CD4-positive, alpha-beta T cell treated with Interleukin-2 at 100 ng/mL for 4 hours (primary cell): ENCODE measurements at regions not wholly inside any gene's neighbourhood (a gene's known extent, or its start where the extent isn't known, plus 50 kb on each side); places are given as distances from the start of the nearest gene placed in this dataset.

Experiments used
- DNase-seq: peaks from one replicate; pipeline ENCODE4 v3.0.0-alpha.2; 2020; ENCODE audit warnings: low spot score

- DNase-seq = no peak
Observed at GRCh38 chr16:59707436-59708226, 973.5 kb upstream of the GOT2 start.

GRCh38 chr16:59701963-59702930 is 968.1 kb upstream of the GOT2 start:
- DNase-seq = no peak

- DNase-seq = no peak
Observed at GRCh38 chr16:59699786-59700185, 965.7 kb upstream of the GOT2 start.

- no peak for DNase-seq
Observed at GRCh38 chr16:59698346-59699020, 964.4 kb upstream of the GOT2 start.

- no peak for DNase-seq
Observed at GRCh38 chr16:59697761-59698160, 963.6 kb upstream of the GOT2 start.

- no peak for DNase-seq
Observed at GRCh38 chr16:59697236-59697635, 963.1 kb upstream of the GOT2 start.

- no peak for DNase-seq
Observed at GRCh38 chr16:59696495-59696894, 962.4 kb upstream of the GOT2 start.

GRCh38 chr16:59690216-59690615 is 956.1 kb upstream of the GOT2 start:
- no peak for DNase-seq

- no peak for DNase-seq
Observed at GRCh38 chr16:59688006-59688405, 953.9 kb upstream of the GOT2 start.

- no peak for DNase-seq
Observed at GRCh38 chr16:59686405-59686804, 952.3 kb upstream of the GOT2 start.

- no peak for DNase-seq
Observed at GRCh38 chr16:59684911-59685310, 950.8 kb upstream of the GOT2 start.

- no peak for DNase-seq
Observed at GRCh38 chr16:59683709-59684108, 949.6 kb upstream of the GOT2 start.

GRCh38 chr16:59665618-59666220 is 931.6 kb upstream of the GOT2 start:
- no peak for DNase-seq

- DNase-seq = no peak
Observed at GRCh38 chr16:59658572-59658971, 924.5 kb upstream of the GOT2 start.

GRCh38 chr16:59655031-59655430 is 920.9 kb upstream of the GOT2 start:
- no peak for DNase-seq

- no peak for DNase-seq
Observed at GRCh38 chr16:59654455-59654854, 920.3 kb upstream of the GOT2 start.

- no peak for DNase-seq
Observed at GRCh38 chr16:59651662-59652061, 917.5 kb upstream of the GOT2 start.

- DNase-seq = no peak
Observed at GRCh38 chr16:59645194-59645593, 911.1 kb upstream of the GOT2 start.

- DNase-seq = no peak
Observed at GRCh38 chr16:59635674-59636073, 901.6 kb upstream of the GOT2 start.

- no peak for DNase-seq
Observed at GRCh38 chr16:59634951-59635350, 900.8 kb upstream of the GOT2 start.

GRCh38 chr16:59634004-59634579 is 900.0 kb upstream of the GOT2 start:
- no peak for DNase-seq
